Thyroid gland (tissue), 4 donors: ENCODE measurements at regions not wholly inside any gene's neighbourhood (a gene's known extent, or its start where the extent isn't known, plus 50 kb on each side); places are given as distances from the start of the nearest gene placed in this dataset.

Source experiments
- POLR2A ChIP-seq, 2 donors: fragments of 450-650 bp; IDR thresholded peaks; one replicate each; pipeline ENCODE4 v1.6.1; 2017; ENCODE audit warnings: antibody characterized with exemption in 2 of 2, mild to moderate bottlenecking in 2 of 2, moderate library complexity in 1 of 2
- TF ChIP-seq, protein P1 (sequence below), 6 experiments: fragments of 200-600 bp in 3 of 6; fragments of 450-650 bp in 3 of 6; sonication (generic) in 3 of 6; IDR thresholded peaks; one replicate each; pipeline ENCODE4 v1.5.1; 2016 to 2019; ENCODE audit warnings: antibody characterized with exemption in 6 of 6, mild to moderate bottlenecking in 2 of 6, inconsistent platforms in 1 of 6, moderate library complexity in 1 of 6

DNA sequence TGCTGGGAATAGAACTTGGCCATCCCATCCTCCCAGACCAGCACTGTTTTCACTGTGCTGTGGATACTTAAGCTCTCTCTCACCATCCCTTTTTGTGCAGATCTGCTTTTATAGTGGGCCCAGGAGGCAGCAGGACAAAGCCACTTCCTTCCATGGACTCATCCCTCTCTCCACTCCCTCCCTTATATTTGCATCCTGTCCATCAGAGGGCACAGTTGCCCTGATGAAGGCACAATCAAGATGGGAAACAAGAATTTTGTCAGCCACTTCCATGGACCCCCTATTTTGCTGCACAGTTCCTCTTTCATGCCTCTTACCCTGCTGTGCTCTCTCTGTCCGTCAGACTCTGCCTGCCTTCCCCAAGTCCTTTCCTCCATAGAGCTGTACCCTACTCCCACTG is 338.7 kb downstream of the HRH4 start:
- TF ChIP-seq, protein P1, sequence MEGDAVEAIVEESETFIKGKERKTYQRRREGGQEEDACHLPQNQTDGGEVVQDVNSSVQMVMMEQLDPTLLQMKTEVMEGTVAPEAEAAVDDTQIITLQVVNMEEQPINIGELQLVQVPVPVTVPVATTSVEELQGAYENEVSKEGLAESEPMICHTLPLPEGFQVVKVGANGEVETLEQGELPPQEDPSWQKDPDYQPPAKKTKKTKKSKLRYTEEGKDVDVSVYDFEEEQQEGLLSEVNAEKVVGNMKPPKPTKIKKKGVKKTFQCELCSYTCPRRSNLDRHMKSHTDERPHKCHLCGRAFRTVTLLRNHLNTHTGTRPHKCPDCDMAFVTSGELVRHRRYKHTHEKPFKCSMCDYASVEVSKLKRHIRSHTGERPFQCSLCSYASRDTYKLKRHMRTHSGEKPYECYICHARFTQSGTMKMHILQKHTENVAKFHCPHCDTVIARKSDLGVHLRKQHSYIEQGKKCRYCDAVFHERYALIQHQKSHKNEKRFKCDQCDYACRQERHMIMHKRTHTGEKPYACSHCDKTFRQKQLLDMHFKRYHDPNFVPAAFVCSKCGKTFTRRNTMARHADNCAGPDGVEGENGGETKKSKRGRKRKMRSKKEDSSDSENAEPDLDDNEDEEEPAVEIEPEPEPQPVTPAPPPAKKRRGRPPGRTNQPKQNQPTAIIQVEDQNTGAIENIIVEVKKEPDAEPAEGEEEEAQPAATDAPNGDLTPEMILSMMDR (IDR thresholded peaks at IDR 0.05): no peak
- TF ChIP-seq POLR2A (IDR thresholded peaks at IDR 0.05): no peak
